Type B pancreatic cell (in vitro differentiated cells): ENCODE measurements at regions not wholly inside any gene's neighbourhood (a gene's known extent, or its start where the extent isn't known, plus 50 kb on each side); places are given as distances from the start of the nearest gene placed in this dataset.

ENCODE experiments used
- DNase-seq: peaks from one replicate; pipeline ENCODE4 v3.0.0; 2021; ENCODE audit warnings: mixed read lengths; ENCODE audit not compliant: unreplicated experiment; ENCODE audit errors: extremely low spot score
- H3K27ac Mint-ChIP-seq: 2 replicates; pipeline ENCODE4 v1.8.0; 2021; ENCODE audit warnings: mild to moderate bottlenecking, mixed read lengths
- H3K27me3 Mint-ChIP-seq: 2 replicates; pipeline ENCODE4 v1.8.0; 2021; ENCODE audit warnings: mixed read lengths
- H3K36me3 Mint-ChIP-seq: 2 replicates; pipeline ENCODE4 v1.8.0; 2021; ENCODE audit warnings: mixed read lengths
- H3K4me1 Mint-ChIP-seq: one replicate; pipeline ENCODE4 v1.8.0; 2021; ENCODE audit warnings: mixed read lengths; ENCODE audit not compliant: unreplicated experiment
- H3K4me3 Mint-ChIP-seq: 2 replicates; pipeline ENCODE4 v1.8.0; 2021; ENCODE audit warnings: mild to moderate bottlenecking, mixed read lengths
- H3K9me3 Mint-ChIP-seq: 2 replicates; pipeline ENCODE4 v1.8.0; 2021; ENCODE audit warnings: mixed read lengths
- CTCF ChIP-seq: fragments of 200-600 bp; sonication (generic); conservative IDR thresholded peaks from 2 replicates; pipeline ENCODE4 v1.5.0; 2021; ENCODE audit warnings: antibody characterized with exemption, mild to moderate bottlenecking

- Mint-ChIP-seq H3K4me3 (no peak overlapping the region), H3K27me3 (peaks cover 58% of the 10 kb centered on the region), H3K36me3 (no peaks in the 10 kb centered on the region), H3K27ac (no peak overlapping the region), H3K4me1 (no peaks in the 10 kb centered on the region), H3K9me3 (no peaks in the 10 kb centered on the region)
- no peak for TF ChIP-seq CTCF
- no peak for DNase-seq
Measured at GRCh38 chr15:59918994-59919951, 84.8 kb upstream of the FOXB1 start.

DNA sequence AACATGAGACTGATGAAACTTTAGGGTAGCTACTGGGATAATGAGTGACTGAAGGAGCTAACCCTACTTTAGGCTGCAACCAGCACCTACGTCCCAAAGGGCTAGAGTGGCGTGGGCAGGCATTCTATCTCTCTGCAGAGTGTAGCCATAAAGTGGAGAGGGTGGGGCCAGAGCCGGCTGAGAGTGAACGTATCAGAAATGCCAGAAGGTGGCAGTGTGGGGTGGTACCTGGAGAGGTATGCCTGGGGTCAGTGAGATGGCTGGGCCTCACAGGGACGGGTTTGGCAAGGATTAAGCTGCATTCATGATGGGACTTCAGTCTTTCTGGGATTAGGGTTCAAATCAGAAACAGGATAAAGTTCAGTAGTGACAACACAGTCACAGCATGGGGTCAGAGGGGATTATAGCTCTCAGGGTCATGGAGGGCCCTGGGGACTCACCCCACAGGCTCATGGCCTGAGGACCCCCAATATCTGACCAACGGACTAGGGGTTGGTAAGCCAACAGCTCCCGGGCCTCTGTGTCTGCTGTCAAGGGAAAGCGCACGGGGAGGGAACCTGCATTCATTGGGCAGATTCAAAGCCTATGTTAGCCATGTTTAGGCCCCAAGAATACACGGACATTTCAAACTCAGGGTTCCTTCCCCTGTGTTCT is 86.5 kb upstream of the FOXB1 start:
- no peaks in the 10 kb centered on the region for H3K9me3 Mint-ChIP-seq
- no peak overlapping the region for H3K27ac Mint-ChIP-seq
- H3K4me3 Mint-ChIP-seq, result no peak overlapping the region
- no peaks in the 10 kb centered on the region for H3K36me3 Mint-ChIP-seq
- H3K27me3 Mint-ChIP-seq, result peaks cover 59% of the 10 kb centered on the region
- no peaks in the 10 kb centered on the region for H3K4me1 Mint-ChIP-seq
- peak; percentile 71 for DNase-seq
- peak; percentile 70 for TF ChIP-seq CTCF

GRCh38 chr15:59906046-59906445 is 98.1 kb upstream of the FOXB1 start:
- H3K36me3 Mint-ChIP-seq, result no peaks in the 10 kb centered on the region
- TF ChIP-seq CTCF, result no peak
- H3K27me3 Mint-ChIP-seq, result peaks cover 66% of the 10 kb centered on the region
- H3K27ac Mint-ChIP-seq, result no peak overlapping the region
- no peaks in the 10 kb centered on the region for H3K4me1 Mint-ChIP-seq
- no peaks in the 10 kb centered on the region for H3K9me3 Mint-ChIP-seq
- no peak for DNase-seq
- no peak overlapping the region for H3K4me3 Mint-ChIP-seq

GRCh38 chr15:59905176-59905575 is 98.9 kb upstream of the FOXB1 start:
- Mint-ChIP-seq H3K27ac (no peak overlapping the region), H3K27me3 (peaks cover 66% of the 10 kb centered on the region), H3K4me1 (no peaks in the 10 kb centered on the region), H3K4me3 (no peak overlapping the region), H3K36me3 (no peaks in the 10 kb centered on the region), H3K9me3 (no peaks in the 10 kb centered on the region)
- no peak for TF ChIP-seq CTCF
- no peak for DNase-seq

DNA sequence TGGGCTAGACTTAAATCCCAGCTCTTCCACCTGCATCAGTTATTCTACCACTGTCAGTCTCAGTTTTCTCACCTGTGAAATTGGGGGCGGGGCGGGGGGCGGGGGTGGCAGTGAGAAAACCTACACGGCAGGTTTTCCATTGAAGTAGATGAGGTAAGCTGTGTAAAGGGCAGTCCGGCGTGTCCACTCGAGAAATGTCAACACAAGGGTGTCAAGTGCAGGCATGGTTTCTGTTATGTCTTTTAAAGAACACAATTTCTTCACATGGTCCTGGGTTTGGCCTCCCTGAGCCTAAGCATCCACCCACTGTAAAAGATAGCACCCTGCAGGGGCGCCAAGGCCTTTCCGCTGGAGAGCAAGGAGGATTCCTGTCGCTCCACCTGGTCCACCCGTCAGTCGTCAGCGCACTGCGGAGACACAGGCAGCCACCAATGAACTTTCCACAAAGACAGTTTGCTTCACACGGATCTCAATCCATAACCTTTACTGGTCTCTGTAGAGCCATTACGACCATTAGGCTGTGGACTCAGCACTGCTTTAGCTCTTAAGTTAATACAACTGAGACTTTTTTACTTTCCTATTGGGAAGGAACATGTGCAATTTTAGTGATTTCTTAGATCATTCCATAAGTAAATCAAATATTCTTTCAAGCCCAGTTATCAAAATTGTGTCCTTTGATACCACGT is 99.5 kb upstream of the FOXB1 start:
- H3K27ac Mint-ChIP-seq, result no peak overlapping the region

More for the DNA sequence above, 99.5 kb upstream of the FOXB1 start:
- peaks cover 67% of the 10 kb centered on the region for H3K27me3 Mint-ChIP-seq
- no peaks in the 10 kb centered on the region for H3K4me1 Mint-ChIP-seq
- H3K4me3 Mint-ChIP-seq, result no peak overlapping the region
- no peak for DNase-seq
- H3K36me3 Mint-ChIP-seq, result no peaks in the 10 kb centered on the region
- no peaks in the 10 kb centered on the region for H3K9me3 Mint-ChIP-seq
- TF ChIP-seq CTCF, result no peak
